CD4-positive, alpha-beta T cell treated with Interferon gamma for 1 hour (primary cell): ENCODE measurements at regions not wholly inside any gene's neighbourhood (a gene's known extent, or its start where the extent isn't known, plus 50 kb on each side); places are given as distances from the start of the nearest gene placed in this dataset.
"Not testable (repeated sequence)": the region's sequence is repeated elsewhere in the genome, so short reads cannot be mapped to it uniquely, and the experiment has no call there.

Source experiments
- DNase-seq: peaks from one replicate; pipeline ENCODE4 v3.0.0-alpha.2; 2020

- DNase-seq, result not testable (repeated sequence)
Observed at GRCh38 chr16:66084731-66085130, 281.8 kb upstream of the CDH5 start.

- no peak for DNase-seq
Observed at GRCh38 chr16:66084306-66084705, 282.2 kb upstream of the CDH5 start.

GRCh38 chr16:66083171-66083570, 283.3 kb upstream of the CDH5 start:
- no peak for DNase-seq

GRCh38 chr16:66082424-66082823, 284.1 kb upstream of the CDH5 start:
- no peak for DNase-seq

- no peak for DNase-seq
Observed at GRCh38 chr16:66081775-66082366, 284.6 kb upstream of the CDH5 start.

- no peak for DNase-seq
Observed at GRCh38 chr16:66079671-66080334, 286.7 kb upstream of the CDH5 start.

- DNase-seq, result no peak
Observed at GRCh38 chr16:66070140-66070917, 296.2 kb upstream of the CDH5 start.

GRCh38 chr16:66069587-66069986, 296.9 kb upstream of the CDH5 start:
- DNase-seq, result no peak

GRCh38 chr16:66066404-66066803, 300.1 kb upstream of the CDH5 start:
- DNase-seq, result no peak

GRCh38 chr16:66065925-66066324, 300.6 kb upstream of the CDH5 start:
- DNase-seq, result no peak

- no peak for DNase-seq
Observed at GRCh38 chr16:66064801-66065530, 301.5 kb upstream of the CDH5 start.

- no peak for DNase-seq
Observed at GRCh38 chr16:66058832-66059231, 307.7 kb upstream of the CDH5 start.

GRCh38 chr16:66058172-66058691, 308.3 kb upstream of the CDH5 start:
- no peak for DNase-seq

GRCh38 chr16:66057057-66057456, 309.4 kb upstream of the CDH5 start:
- DNase-seq, result no peak

GRCh38 chr16:66054095-66054494, 312.4 kb upstream of the CDH5 start:
- DNase-seq, result no peak

- DNase-seq, result no peak
Observed at GRCh38 chr16:66052745-66053144, 313.7 kb upstream of the CDH5 start.

GRCh38 chr16:66050991-66051390, 315.5 kb upstream of the CDH5 start:
- DNase-seq, result no peak

- no peak for DNase-seq
Observed at GRCh38 chr16:66049865-66050264, 316.6 kb upstream of the CDH5 start.

GRCh38 chr16:66045626-66046025, 320.9 kb upstream of the CDH5 start:
- no peak for DNase-seq

GRCh38 chr16:66044556-66044955, 321.9 kb upstream of the CDH5 start:
- no peak for DNase-seq

- DNase-seq, result no peak
Observed at GRCh38 chr16:66044089-66044488, 322.4 kb upstream of the CDH5 start.

- no peak for DNase-seq
Observed at GRCh38 chr16:66043326-66043725, 323.2 kb upstream of the CDH5 start.

- DNase-seq, result no peak
Observed at GRCh38 chr16:66042341-66042740, 324.1 kb upstream of the CDH5 start.
